ENCODE measurements at regions not wholly inside any gene's neighbourhood (a gene's known extent, or its start where the extent isn't known, plus 50 kb on each side); places are given as distances from the start of the nearest gene placed in this dataset.

DNA sequence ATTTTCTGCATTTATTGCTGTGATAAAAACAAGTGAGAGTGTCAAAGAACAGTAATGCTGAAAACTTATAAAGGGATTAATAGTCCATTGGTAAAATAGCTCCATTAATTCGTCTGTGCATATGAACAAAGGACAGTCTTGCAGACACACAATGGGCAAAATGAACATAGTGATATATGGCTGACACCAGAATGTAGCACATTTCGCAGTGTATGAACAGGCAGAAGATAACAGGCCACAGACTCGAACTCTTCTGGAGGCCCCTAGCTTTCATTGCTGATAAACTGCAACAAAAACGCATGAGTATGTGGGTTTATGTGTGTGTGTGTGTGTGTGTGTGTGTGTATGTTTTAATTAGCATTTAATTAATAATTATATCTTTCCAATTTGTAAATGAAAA is 354.8 kb downstream of the TAF11L14 start:
- H2AFZ ChIP-seq (ENCODE audit: low read length), result no peak overlapping the region
- no peak overlapping the region for H3K18ac ChIP-seq (ENCODE audit: insufficient read length, low read depth, low read length)
- no peak overlapping the region for H2AK5ac ChIP-seq (ENCODE audit: insufficient read length, low read length)
- no peak overlapping the region for H3K14ac ChIP-seq (ENCODE audit: insufficient read depth, low read length)
- H2BK12ac ChIP-seq (ENCODE audit: insufficient read length, low read depth, low read length), result no peak overlapping the region
- Mint-ChIP-seq H3K27me3 (ENCODE audit: low read depth) (no peaks in the 10 kb centered on the region), H3K9me3 (no peaks in the 10 kb centered on the region), H3K27ac (no peak overlapping the region), H3K4me3 (no peak overlapping the region), H3K36me3 (ENCODE audit: insufficient read depth in 1 of 3, low read depth in 3 of 3) (no peaks in the 10 kb centered on the region), H3K4me1 (peaks cover 5% of the 10 kb centered on the region in 2 experiments)
- WGBS (ENCODE audit: extremely low coverage, insufficient read length, low lambda C conversion rate), result no CpG with 5 or more reads among the region's 4 CpGs
- no peak overlapping the region for H3K27ac ChIP-seq (ENCODE audit: insufficient read length, low read depth, low read length)
- H3K23me2 ChIP-seq (ENCODE audit: insufficient read length, low read depth, low read length, poor library complexity, severe bottlenecking), result no peaks in the 10 kb centered on the region
- no peak overlapping the region for H4K91ac ChIP-seq (ENCODE audit: insufficient read length, low read depth, low read length)
- no peaks in the 10 kb centered on the region for H3K27me3 ChIP-seq (ENCODE audit: insufficient read depth, low read length)
- no peak overlapping the region for H3K9ac ChIP-seq (ENCODE audit: extremely low read depth, insufficient read length, low read length)
- no peaks in the 10 kb centered on the region for H3K4me1 ChIP-seq (ENCODE audit: insufficient read depth, low read length)
- H3K4me2 ChIP-seq (ENCODE audit: insufficient read depth, insufficient read length, low read length), result no peak overlapping the region
- no peaks in the 10 kb centered on the region for H3K9me3 ChIP-seq (ENCODE audit: control insufficient read depth, low read depth, low read length)
- H3T11ph ChIP-seq (ENCODE audit: low read length), result no peak overlapping the region
- H2BK120ac ChIP-seq (ENCODE audit: low read depth, low read length, poor library complexity, severe bottlenecking), result no peak overlapping the region
- H2BK15ac ChIP-seq (ENCODE audit: low read depth, low read length), result no peak overlapping the region
- DNase-seq, result no peak
- no peak overlapping the region for H3K4ac ChIP-seq (ENCODE audit: low read depth, low read length)
- H2BK20ac ChIP-seq (ENCODE audit: low read depth, low read length, poor library complexity, severe bottlenecking), result no peak overlapping the region
- no peak overlapping the region for H4K5ac ChIP-seq (ENCODE audit: insufficient read length, low read depth, low read length)
- no peaks in the 10 kb centered on the region for H4K20me1 ChIP-seq (ENCODE audit: control insufficient read depth, insufficient read depth, insufficient read length)
- no peaks in the 10 kb centered on the region for H3K79me1 ChIP-seq (ENCODE audit: insufficient read depth, low read depth, low read length, poor library complexity, severe bottlenecking)
- H3K56ac ChIP-seq (ENCODE audit: insufficient read length, low read depth, low read length), result no peak overlapping the region
- TF ChIP-seq, protein P1, sequence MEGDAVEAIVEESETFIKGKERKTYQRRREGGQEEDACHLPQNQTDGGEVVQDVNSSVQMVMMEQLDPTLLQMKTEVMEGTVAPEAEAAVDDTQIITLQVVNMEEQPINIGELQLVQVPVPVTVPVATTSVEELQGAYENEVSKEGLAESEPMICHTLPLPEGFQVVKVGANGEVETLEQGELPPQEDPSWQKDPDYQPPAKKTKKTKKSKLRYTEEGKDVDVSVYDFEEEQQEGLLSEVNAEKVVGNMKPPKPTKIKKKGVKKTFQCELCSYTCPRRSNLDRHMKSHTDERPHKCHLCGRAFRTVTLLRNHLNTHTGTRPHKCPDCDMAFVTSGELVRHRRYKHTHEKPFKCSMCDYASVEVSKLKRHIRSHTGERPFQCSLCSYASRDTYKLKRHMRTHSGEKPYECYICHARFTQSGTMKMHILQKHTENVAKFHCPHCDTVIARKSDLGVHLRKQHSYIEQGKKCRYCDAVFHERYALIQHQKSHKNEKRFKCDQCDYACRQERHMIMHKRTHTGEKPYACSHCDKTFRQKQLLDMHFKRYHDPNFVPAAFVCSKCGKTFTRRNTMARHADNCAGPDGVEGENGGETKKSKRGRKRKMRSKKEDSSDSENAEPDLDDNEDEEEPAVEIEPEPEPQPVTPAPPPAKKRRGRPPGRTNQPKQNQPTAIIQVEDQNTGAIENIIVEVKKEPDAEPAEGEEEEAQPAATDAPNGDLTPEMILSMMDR (conservative IDR thresholded peaks at IDR 0.05), result no peak
- H2BK5ac ChIP-seq (ENCODE audit: insufficient read length, low read length), result no peak overlapping the region
- H3K79me2 ChIP-seq (ENCODE audit: insufficient read depth, low read length), result no peaks in the 10 kb centered on the region
- H4K8ac ChIP-seq (replicated peaks; ENCODE audit: insufficient read length, low read depth, low read length), result no peak overlapping the region
- no peak overlapping the region for H3K23ac ChIP-seq (ENCODE audit: insufficient read length, low read depth, low read length)

Data from H9 (cell line).